ENCODE measurements at regions not wholly inside any gene's neighbourhood (a gene's known extent, or its start where the extent isn't known, plus 50 kb on each side); places are given as distances from the start of the nearest gene placed in this dataset.

- TF ChIP-seq POLR2A (IDR thresholded peaks at IDR 0.05) = no peak
- no peak for TF ChIP-seq CTCF (IDR thresholded peaks at IDR 0.05 in 4 of 5, conservative IDR thresholded peaks at IDR 0.05 in 1 of 5)
These were observed 93.6 kb upstream of the CHST15 start for GRCh38 chr10:124186956-124187355.

Data from gastrocnemius medialis (tissue), 4 donors.